Activated CD8-positive, alpha-beta memory T cell treated with anti-CD3 and anti-CD28 coated beads for 4 hours (primary cell): ENCODE measurements at regions not wholly inside any gene's neighbourhood (a gene's known extent, or its start where the extent isn't known, plus 50 kb on each side); places are given as distances from the start of the nearest gene placed in this dataset.
"Not testable (repeated sequence)": the region's sequence is repeated elsewhere in the genome, so short reads cannot be mapped to it uniquely, and the experiment has no call there.

Source experiments
- DNase-seq, 2 donors: peaks; one replicate each; pipeline ENCODE4 v3.0.0-alpha.2; 2020; ENCODE audit warnings: low read depth in 2 of 2

DNA sequence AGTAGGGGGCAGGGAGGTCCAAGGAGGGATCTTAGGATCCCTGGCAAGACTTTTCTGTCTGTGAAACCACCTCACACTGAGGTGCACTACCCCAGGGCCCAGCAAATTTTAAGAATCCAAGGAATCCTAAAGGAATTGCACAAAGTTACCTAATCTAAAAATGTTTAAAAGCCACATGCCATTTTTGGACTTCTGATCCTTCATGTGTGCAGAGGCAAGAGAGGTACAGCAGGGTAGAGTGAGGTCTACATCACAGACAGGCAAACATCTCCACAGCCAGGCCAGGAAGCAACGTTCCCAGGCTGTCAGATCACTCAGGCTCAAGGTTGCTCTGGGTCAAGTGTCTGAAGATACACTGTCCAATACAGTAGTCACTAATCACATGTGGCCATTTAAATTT lies 324.6 kb upstream of the DUSP10 start:
- no peak for DNase-seq

- no peak for DNase-seq
Observed at GRCh38 chr1:222065234-222065633, 323.3 kb upstream of the DUSP10 start.

DNA sequence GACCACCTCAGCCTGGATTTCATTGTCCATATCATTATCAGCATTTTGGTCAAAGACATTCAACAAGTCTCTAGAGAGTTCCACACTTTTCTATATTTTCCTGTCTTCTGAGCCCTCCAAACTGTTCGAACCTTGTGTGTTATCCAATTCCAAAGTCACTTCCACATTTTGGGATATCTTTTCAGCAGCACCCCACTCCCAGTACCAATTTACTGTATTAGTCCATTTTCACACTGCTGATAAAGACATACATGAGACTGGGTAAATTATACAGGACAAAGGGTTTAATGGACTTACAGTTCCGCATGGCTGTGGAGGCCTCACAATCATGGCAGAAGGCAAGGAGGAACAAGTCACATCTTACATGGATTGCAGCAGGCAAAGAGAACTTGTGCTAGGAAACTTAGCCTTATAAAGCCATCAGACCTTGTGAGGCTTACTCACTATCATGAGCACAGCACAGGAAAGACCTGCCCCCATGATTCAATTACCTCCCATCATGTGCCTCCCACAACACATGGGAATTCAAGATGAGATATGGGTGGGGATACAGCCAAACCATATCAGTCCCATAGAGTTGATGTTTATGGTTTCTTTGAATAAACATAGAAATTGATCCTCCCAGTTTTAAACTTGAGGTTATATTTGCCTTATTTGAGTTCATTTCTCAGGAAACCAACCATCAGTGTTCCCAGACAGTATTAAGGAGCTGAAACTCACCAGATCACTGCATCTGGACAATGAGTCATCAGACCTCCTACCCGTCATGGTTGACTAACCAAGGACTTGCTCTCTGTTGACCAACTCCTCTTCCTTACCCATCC lies 322.7 kb upstream of the DUSP10 start:
- DNase-seq: no peak

GRCh38 chr1:222062640-222063039 lies 320.8 kb upstream of the DUSP10 start:
- no peak for DNase-seq

DNA sequence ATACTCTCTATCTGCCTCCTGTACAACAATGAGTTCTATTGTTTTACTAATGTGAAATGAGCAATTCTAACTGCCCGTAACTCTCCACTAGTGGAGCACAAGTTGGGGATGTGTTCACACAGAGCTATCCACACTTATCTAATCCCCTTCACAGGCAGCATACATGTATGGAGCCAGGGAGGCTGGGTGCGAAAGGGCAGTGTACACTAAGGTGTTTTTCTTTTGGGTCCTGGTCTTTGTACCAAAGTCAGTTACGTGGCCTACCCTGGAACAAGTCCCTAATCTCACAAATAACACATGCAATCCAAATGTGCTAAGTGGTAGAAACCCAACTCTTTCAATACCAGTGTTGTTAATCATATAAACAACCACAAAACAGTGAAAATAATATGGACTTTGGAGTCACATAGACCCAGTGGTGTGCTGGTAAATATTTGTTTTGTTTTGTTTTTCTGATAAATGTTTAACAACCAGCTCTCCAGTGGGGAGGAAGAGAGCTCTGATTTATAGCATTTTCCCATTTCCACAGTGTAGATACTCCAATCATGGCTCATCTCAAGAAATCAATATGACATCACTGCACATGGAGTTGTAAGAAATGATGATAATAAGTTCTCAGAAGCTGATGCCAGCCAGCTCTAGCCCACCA lies 319.9 kb upstream of the DUSP10 start:
- no peak for DNase-seq

- no peak for DNase-seq
Observed at GRCh38 chr1:222060210-222060916, 318.5 kb upstream of the DUSP10 start.

GRCh38 chr1:222058249-222058648 lies 316.4 kb upstream of the DUSP10 start:
- DNase-seq: no peak

DNA sequence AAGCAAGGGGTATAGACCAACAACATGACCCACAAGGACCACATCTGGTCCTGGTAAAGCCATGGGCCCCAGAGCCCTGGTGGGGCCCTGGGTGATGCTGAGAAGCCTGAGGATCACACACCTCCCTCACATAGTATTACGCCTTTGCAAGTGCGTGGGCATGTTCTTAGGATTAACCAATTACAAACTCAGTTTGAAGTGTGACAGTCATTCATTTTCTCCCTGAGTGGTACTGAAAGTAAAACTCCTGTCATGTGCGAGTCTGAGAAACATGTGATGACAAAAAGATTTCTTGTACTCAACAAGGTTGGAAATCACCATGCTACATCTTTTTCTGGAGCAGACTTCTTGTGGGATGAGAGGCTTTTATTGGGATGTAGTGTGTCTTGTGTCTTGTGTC lies 315.3 kb upstream of the DUSP10 start:
- no peak for DNase-seq

- DNase-seq: no peak
Observed at GRCh38 chr1:222054416-222054815, 312.5 kb upstream of the DUSP10 start.

- DNase-seq: no peak
Observed at GRCh38 chr1:222053790-222054294, 312.0 kb upstream of the DUSP10 start.

DNA sequence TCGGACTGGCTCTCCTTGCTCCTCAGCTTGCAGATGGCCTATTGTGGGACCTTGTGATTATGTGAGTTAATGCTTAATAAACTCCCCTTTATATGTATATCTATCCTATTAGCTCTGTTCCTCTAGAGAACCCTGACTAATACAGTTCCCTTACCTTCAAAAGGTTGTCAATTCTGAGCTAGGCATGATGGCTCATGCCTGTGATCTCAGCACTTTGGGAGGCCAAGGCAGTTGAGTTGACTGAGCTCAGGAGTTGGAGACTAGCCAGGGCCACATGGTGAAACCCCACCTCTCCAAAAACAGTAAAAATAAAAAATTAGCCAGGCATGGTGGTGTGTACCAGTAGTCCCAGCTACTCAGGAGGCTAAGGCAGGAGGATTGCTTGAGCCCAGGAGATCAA lies 309.4 kb upstream of the DUSP10 start:
- not testable (repeated sequence) for DNase-seq

- DNase-seq: not testable (repeated sequence)
Observed at GRCh38 chr1:222049661-222050060, 307.8 kb upstream of the DUSP10 start.

DNA sequence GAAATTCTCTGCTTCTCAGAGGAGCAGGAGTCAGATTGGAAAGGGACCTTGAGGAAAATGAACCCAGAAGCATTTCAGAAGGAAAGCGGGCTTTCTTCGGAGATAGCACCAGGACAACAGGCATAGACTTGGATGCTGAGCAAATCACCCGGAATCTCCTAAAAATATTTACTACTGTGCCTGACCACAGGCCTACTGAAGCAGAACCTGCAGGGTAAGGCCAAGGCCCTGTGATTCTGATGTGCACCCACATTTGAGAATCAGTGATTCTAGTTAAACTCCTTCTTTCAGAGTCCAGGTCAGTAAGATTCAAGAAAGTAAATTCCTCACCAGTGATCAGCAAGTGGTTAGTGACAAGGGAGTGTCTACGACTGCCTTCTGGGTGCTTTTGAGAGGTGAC lies 307.3 kb upstream of the DUSP10 start:
- no peak for DNase-seq

DNA sequence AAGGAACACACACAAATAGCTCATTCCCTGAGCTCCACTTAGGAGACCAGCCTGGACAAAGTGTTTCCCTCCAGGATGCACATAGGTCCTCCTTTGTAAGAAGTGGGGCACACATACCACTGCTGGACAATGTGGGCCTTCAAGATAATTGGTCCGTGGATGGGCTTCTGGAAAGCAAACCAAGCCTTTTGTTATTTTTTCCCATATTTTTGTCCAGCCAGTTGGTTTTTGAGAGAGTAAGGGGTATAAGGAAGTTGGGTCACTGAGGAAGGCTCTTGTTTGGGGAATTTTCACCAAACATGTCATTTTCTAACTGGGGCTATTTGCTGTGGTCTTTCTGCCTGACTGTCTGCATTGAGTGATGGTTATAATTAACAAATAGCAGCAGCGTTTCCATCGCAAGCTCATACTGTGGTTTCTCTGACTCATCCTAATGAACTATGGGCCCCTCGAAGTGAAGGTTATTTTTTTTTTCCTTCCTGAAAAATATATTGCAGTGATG lies 306.3 kb upstream of the DUSP10 start:
- no peak for DNase-seq

- no peak for DNase-seq
Observed at GRCh38 chr1:222047366-222047765, 305.5 kb upstream of the DUSP10 start.

DNA sequence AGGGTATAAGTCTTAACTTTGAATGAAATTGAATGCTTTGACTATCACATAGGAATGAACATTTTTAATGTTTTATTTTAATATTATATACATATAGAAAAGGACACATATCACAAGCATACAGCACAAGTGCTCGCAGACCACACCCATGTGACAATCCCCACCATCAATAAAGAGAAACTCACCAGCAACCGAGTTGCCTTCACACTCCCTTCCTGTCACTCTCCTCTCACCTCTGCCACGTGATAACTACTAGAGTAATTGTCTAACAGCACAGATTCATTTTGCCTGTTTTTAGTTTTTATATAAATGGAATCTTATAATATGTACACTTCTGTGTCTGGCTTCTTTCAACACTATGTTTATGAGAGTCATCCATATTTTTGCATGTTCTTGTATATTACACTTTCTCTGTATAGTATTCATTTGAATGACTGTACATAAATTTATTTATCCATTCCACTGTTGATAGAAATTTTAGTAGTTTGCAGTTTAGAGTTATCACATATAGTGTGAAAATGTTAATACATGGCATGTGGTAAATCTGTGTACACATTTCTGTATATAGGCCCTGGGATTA lies 304.9 kb upstream of the DUSP10 start:
- no peak for DNase-seq

GRCh38 chr1:222045786-222046185 lies 303.9 kb upstream of the DUSP10 start:
- no peak for DNase-seq

GRCh38 chr1:222045236-222045635 lies 303.3 kb upstream of the DUSP10 start:
- DNase-seq: no peak

DNA sequence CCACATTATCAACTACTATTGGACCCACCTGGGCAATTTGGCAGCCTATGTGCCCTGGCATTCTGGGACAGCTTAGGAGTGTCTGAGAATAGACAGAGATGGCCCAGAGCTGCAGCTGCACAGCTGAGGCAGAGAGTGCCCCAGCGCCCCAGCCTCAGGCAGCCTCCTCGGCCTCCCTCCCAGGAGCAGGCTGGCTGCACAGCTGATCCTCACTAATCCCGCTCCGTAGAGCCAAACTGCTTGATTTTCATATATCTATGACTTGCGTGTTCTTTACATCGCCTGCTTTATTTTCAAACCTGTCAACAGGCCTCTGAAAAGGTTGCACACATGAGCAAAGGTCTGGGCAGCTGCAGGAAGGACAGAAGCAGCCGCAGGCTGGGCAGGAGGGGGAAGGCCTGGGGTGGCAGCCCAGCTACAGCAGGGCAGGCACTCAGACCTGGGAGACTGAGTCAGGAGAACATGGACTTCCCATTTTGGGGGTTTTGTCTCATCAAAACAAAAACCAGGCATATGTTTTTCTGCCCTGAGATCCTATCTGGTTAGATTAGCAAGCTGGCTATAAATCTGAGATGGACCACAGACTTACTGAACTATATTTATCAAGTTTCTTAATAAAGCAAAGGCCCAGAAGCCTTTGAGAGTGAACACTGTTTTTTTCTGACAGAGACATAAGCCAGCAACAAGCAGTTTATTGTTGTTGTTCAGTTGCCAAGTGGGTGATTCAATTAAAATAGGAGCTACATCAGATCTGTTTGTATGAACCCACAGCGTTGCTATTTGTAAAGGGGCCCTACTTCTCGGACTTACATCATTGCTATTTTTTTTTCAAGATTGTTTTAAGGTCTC lies 301.8 kb upstream of the DUSP10 start:
- no peak for DNase-seq

GRCh38 chr1:222042120-222042519 lies 300.2 kb upstream of the DUSP10 start:
- no peak for DNase-seq

GRCh38 chr1:222040955-222041354 lies 299.1 kb upstream of the DUSP10 start:
- no peak for DNase-seq
